ENCODE measurements at regions not wholly inside any gene's neighbourhood (a gene's known extent, or its start where the extent isn't known, plus 50 kb on each side); places are given as distances from the start of the nearest gene placed in this dataset.

DNA sequence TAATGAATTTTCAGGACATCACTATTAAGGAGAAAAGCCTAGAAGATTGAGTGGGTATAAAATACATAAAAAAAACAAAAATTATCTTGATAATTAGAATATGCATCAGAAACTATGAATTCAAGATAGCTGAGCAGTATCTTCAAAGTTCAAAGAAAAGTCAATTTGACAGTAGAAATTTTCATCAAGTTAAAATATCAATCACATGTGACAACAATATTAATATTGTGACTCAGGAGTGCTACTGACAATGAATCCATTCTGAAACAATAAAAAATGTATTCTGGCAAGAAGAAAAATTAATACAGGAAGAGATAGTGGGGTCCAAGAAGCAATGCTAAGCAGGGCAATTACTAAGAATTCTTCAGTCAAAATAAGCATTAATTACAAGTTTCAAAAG lies 151.9 kb upstream of the GLRA2 start:
- Mint-ChIP-seq H3K9me3 (no peaks in the 10 kb centered on the region), H3K27me3 (ENCODE audit: low read depth) (no peaks in the 10 kb centered on the region), H3K27ac (no peak overlapping the region), H3K4me1 (ENCODE audit: low read depth) (no peaks in the 10 kb centered on the region), H3K4me3 (no peak overlapping the region), H3K36me3 (ENCODE audit: low read depth) (no peaks in the 10 kb centered on the region)
- CTCF ChIA-PET, result no interaction called here
- DNase-seq, result no peak
- intact Hi-C loops (cut with micrococcal nuclease), result no loop called here

DNA sequence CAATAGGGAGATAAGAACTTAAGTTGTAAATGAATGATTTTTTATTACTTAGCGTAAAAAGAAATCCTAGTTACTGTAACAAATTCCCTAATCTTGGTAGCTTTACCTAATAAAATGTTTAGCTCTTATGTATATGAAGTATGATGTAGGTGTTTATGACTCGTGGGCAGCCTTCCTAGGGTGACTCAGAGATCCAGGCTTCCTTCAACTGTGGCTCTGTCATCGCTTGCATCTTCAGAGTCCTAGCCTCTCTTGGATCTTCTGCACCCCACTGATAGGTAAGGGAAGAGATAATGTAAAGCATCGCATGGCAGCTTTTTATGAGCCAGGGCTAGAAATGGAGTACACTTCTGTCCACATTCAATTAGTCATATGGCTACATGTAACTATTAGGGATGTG lies 165.6 kb upstream of the GLRA2 start:
- Mint-ChIP-seq H3K4me1 (ENCODE audit: low read depth) (no peaks in the 10 kb centered on the region), H3K9me3 (no peaks in the 10 kb centered on the region)
- CTCF ChIA-PET, result no interaction called here

DNA sequence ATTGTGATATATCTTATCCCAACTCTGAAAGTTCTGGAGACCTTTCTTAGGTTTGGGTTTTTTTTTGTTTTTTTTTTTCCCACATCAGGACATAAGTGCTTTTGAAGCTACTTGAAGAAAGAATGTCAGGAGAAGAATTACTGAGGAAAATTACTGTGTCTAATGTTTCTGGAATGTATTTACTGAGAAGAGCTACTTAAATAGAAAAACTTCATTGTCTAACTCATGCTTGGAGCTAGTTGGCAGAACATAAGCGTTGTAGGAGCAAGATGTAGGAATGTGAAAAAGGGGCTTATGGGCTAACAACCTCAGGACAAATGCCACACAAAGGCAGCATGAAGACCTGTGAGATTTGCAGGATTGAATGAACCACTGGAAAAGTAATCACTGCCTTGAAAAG lies 166.6 kb upstream of the GLRA2 start:
- Mint-ChIP-seq H3K27ac (no peak overlapping the region), H3K9me3 (no peaks in the 10 kb centered on the region), H3K4me1 (ENCODE audit: low read depth) (no peaks in the 10 kb centered on the region), H3K36me3 (ENCODE audit: low read depth) (no peaks in the 10 kb centered on the region), H3K27me3 (ENCODE audit: low read depth) (no peaks in the 10 kb centered on the region), H3K4me3 (no peak overlapping the region)
- intact Hi-C loops (cut with micrococcal nuclease), result no loop called here
- no peak for DNase-seq
- CTCF ChIA-PET, result no interaction called here

More for the DNA sequence above, 165.6 kb upstream of the GLRA2 start:
- DNase-seq, result no peak
- Mint-ChIP-seq H3K27ac (no peak overlapping the region), H3K36me3 (ENCODE audit: low read depth) (no peaks in the 10 kb centered on the region), H3K27me3 (ENCODE audit: low read depth) (no peaks in the 10 kb centered on the region), H3K4me3 (no peak overlapping the region)
- intact Hi-C loops (cut with micrococcal nuclease), result no loop called here

DNA sequence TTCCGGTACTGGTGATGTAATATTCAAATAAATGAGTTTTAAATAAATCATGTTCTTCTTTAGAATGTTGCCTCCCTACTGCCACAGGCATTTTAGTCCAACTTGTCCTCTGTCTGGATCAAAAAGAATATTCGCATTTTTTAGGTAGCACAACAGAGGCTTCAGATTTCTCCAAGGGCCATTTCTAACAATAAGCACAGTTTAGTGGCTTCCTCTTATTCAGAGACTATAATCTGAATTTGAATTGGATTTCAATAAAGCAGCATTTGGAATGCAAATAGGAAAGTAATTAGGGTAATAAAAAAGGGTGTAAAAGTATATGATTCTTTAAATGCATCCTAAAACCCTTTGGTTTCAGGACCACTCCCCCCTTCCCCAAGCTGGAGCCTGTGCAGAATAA lies 167.9 kb upstream of the GLRA2 start:
- CTCF ChIA-PET, result no interaction called here
- no peaks in the 10 kb centered on the region for H3K4me1 Mint-ChIP-seq (ENCODE audit: low read depth)
- no peak for DNase-seq
- intact Hi-C loops (cut with micrococcal nuclease), result no loop called here
- H3K27ac Mint-ChIP-seq, result no peak overlapping the region
- no peaks in the 10 kb centered on the region for H3K27me3 Mint-ChIP-seq (ENCODE audit: low read depth)
- H3K4me3 Mint-ChIP-seq, result no peak overlapping the region
- H3K9me3 Mint-ChIP-seq, result no peaks in the 10 kb centered on the region
- H3K36me3 Mint-ChIP-seq (ENCODE audit: low read depth), result no peaks in the 10 kb centered on the region

DNA sequence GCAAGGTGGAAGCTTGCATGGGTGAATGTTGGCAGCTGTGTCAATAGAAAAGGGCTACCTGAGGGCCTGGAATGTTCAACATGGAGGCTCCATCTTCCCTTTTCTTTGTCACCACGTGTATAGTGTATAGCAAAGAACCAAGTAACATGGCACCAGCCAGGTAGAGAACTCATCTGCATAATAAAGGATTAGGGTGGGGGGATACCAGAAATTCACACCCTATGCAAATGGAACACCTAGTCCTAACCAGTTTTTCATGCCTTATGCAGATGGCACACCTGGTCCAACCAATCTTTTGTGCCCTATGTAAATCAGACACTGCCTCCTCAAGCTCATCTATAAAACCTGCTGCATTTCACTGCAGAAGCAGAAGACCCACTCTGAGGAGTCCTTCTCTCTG lies 169.6 kb upstream of the GLRA2 start:
- no peaks in the 10 kb centered on the region for H3K36me3 Mint-ChIP-seq (ENCODE audit: low read depth)
- no peak for DNase-seq
- no peaks in the 10 kb centered on the region for H3K9me3 Mint-ChIP-seq
- no peaks in the 10 kb centered on the region for H3K4me1 Mint-ChIP-seq (ENCODE audit: low read depth)
- CTCF ChIA-PET, result no interaction called here
- no peak overlapping the region for H3K4me3 Mint-ChIP-seq
- no peaks in the 10 kb centered on the region for H3K27me3 Mint-ChIP-seq (ENCODE audit: low read depth)
- intact Hi-C loops (cut with micrococcal nuclease), result no loop called here
- H3K27ac Mint-ChIP-seq, result no peak overlapping the region

DNA sequence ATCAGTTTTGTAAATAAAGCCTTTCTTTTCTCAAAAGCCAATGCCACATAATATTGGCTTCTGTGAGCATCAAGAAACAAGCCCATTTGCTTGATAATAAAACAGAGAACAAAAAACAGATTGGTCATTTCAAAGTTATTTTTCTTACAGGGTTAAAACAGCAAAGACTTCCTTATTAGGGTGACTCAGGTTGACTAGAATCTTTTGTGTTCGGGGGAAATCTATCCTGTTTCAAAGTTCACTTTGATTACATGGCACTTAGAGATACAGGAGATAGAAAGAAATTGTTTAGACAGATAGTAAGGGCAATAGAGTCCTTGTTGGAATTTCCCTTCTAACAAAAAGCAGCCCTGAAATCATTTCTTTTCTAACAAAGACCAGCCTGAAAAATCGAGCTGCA lies 170.0 kb upstream of the GLRA2 start:
- intact Hi-C loops (cut with micrococcal nuclease), result no loop called here
- DNase-seq, result no peak
- no peaks in the 10 kb centered on the region for H3K36me3 Mint-ChIP-seq (ENCODE audit: low read depth)
- H3K4me3 Mint-ChIP-seq, result no peak overlapping the region
- H3K27ac Mint-ChIP-seq, result no peak overlapping the region
- peaks cover 3% of the 10 kb centered on the region for H3K4me1 Mint-ChIP-seq (ENCODE audit: low read depth)
- CTCF ChIA-PET, result no interaction called here
- H3K27me3 Mint-ChIP-seq (ENCODE audit: low read depth), result no peaks in the 10 kb centered on the region
- no peaks in the 10 kb centered on the region for H3K9me3 Mint-ChIP-seq

DNA sequence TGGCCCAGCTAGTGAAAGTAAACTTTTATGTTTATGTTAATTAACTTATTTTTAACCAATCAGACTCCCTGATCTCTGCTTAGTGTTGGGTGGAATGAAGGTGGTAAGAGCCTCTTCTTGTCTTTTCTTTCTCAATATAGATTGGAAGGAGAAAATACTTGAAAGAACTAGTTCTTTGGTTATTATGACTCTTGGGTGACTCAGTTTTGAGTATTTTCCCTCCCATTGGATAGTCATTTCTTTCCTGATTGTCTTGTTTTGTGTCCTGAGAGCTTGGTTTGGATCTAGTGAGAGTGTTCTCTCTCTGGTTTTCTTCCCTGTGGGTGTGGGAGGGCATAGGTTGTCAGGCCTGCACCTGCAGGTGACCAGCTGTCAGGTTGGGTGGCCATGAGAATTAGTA lies 172.0 kb upstream of the GLRA2 start:
- no peaks in the 10 kb centered on the region for H3K9me3 Mint-ChIP-seq
- no peak overlapping the region for H3K27ac Mint-ChIP-seq
- no peak for DNase-seq
- no peaks in the 10 kb centered on the region for H3K27me3 Mint-ChIP-seq (ENCODE audit: low read depth)
- peaks cover 3% of the 10 kb centered on the region for H3K4me1 Mint-ChIP-seq (ENCODE audit: low read depth)
- H3K4me3 Mint-ChIP-seq, result no peak overlapping the region
- no peaks in the 10 kb centered on the region for H3K36me3 Mint-ChIP-seq (ENCODE audit: low read depth)
- CTCF ChIA-PET, result no interaction called here
- intact Hi-C loops (cut with micrococcal nuclease), result no loop called here

DNA sequence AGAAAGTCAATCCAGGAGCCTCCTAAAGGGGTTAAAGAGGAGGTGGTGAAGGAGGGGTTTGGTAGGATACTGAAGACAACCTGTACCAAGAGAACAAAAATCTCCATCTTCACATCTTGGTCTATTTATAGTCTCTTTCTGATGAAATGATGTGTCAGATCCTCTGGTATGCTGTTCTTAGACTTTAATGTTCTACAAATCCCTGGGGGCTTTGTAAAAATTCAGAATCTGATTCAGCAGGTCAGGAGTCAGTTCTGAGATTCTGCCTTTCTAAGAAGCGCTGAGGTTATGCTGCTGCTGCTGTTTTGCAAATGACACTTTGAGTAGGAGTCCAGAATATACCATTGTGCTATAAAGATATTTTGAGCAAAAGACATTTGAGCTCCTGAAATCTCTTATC lies 172.9 kb upstream of the GLRA2 start:
- H3K27me3 Mint-ChIP-seq (ENCODE audit: low read depth), result no peaks in the 10 kb centered on the region
- H3K27ac Mint-ChIP-seq, result no peak overlapping the region
- no peaks in the 10 kb centered on the region for H3K36me3 Mint-ChIP-seq (ENCODE audit: low read depth)
- no peak overlapping the region for H3K4me3 Mint-ChIP-seq
- H3K9me3 Mint-ChIP-seq, result no peaks in the 10 kb centered on the region
- H3K4me1 Mint-ChIP-seq (ENCODE audit: low read depth), result peaks cover 3% of the 10 kb centered on the region
- CTCF ChIA-PET, result no interaction called here
- DNase-seq, result no peak
- intact Hi-C loops (cut with micrococcal nuclease), result no loop called here

- Mint-ChIP-seq H3K27ac (no peak overlapping the region), H3K27me3 (ENCODE audit: low read depth) (no peaks in the 10 kb centered on the region), H3K9me3 (no peaks in the 10 kb centered on the region), H3K36me3 (ENCODE audit: low read depth) (no peaks in the 10 kb centered on the region), H3K4me1 (ENCODE audit: low read depth) (peaks cover 3% of the 10 kb centered on the region), H3K4me3 (no peak overlapping the region)
- DNase-seq, result no peak
- CTCF ChIA-PET, result no interaction called here
- intact Hi-C loops (cut with micrococcal nuclease), result no loop called here
These were observed 173.8 kb upstream of the GLRA2 start for GRCh38 chrX:14355556-14355955.

- H3K27me3 Mint-ChIP-seq (ENCODE audit: low read depth), result no peaks in the 10 kb centered on the region
- H3K9me3 Mint-ChIP-seq, result no peaks in the 10 kb centered on the region
- H3K4me1 Mint-ChIP-seq (ENCODE audit: low read depth), result peaks cover 3% of the 10 kb centered on the region
- H3K27ac Mint-ChIP-seq, result no peak overlapping the region
- CTCF ChIA-PET, result no interaction called here
- DNase-seq, result no peak
- H3K36me3 Mint-ChIP-seq (ENCODE audit: low read depth), result no peaks in the 10 kb centered on the region
- no peak overlapping the region for H3K4me3 Mint-ChIP-seq
- intact Hi-C loops (cut with micrococcal nuclease), result no loop called here
These were observed 174.8 kb upstream of the GLRA2 start for GRCh38 chrX:14354521-14354920.

DNA sequence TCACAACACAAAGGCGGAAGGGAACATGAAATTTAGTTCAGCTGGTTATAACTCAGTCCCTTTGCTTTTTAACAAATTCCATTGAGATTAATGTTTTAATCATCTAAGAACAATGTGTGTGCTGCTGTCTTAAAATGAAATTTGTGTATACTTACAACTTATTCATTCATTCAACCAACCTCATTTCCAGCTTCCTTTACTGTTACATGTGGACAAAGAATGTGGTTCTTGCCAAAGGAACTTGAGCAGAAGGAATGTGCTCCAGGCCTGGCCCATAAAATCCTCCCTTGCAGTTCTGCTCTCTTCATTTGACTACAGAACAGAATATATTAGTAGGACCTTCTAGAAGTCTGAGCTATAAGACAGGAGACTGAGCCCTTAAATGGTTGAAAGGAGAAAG lies 176.8 kb upstream of the GLRA2 start:
- Mint-ChIP-seq H3K4me1 (ENCODE audit: low read depth) (peaks cover 3% of the 10 kb centered on the region), H3K9me3 (no peaks in the 10 kb centered on the region), H3K27ac (no peak overlapping the region), H3K36me3 (ENCODE audit: low read depth) (no peaks in the 10 kb centered on the region), H3K4me3 (no peak overlapping the region), H3K27me3 (ENCODE audit: low read depth) (no peaks in the 10 kb centered on the region)
- intact Hi-C loops (cut with micrococcal nuclease), result no loop called here
- DNase-seq, result no peak
- CTCF ChIA-PET, result no interaction called here

- Mint-ChIP-seq H3K27ac (no peak overlapping the region), H3K9me3 (no peaks in the 10 kb centered on the region), H3K4me3 (no peak overlapping the region), H3K4me1 (ENCODE audit: low read depth) (peaks cover 3% of the 10 kb centered on the region), H3K27me3 (ENCODE audit: low read depth) (no peaks in the 10 kb centered on the region), H3K36me3 (ENCODE audit: low read depth) (no peaks in the 10 kb centered on the region)
- CTCF ChIA-PET, result no interaction called here
- no peak for DNase-seq
- intact Hi-C loops (cut with micrococcal nuclease), result no loop called here
These were observed 177.6 kb upstream of the GLRA2 start for GRCh38 chrX:14351611-14352303.

DNA sequence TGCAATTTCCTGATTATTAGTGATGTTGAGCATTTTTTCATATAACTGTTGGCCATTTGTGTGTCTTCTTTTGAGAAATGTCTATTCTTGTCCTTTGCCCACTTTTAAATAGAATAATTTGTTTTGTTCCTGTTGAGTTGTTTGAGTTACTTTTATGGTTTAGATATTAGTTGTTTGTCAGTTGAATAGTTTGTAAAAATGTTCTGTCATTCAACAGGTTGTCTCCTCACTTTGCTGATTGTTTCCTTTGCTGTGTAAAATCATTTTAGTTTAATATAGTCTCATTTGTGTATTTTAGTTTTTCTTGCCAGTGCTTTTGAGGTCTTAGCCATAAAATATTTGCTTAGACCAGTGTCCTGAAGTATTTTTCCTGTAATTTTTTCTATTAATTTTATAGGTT lies 181.8 kb upstream of the GLRA2 start:
- no peak overlapping the region for H3K4me3 Mint-ChIP-seq
- CTCF ChIA-PET, result no interaction called here

More for the DNA sequence above, 181.8 kb upstream of the GLRA2 start:
- Mint-ChIP-seq H3K4me1 (ENCODE audit: low read depth) (no peaks in the 10 kb centered on the region), H3K27me3 (ENCODE audit: low read depth) (no peaks in the 10 kb centered on the region), H3K36me3 (ENCODE audit: low read depth) (peaks cover 1% of the 10 kb centered on the region), H3K9me3 (peaks cover 2% of the 10 kb centered on the region), H3K27ac (no peak overlapping the region)
- intact Hi-C loops (cut with micrococcal nuclease), result no loop called here
- DNase-seq, result no peak

Measured in activated naive CD4-positive, alpha-beta T cell treated with anti-CD3 and anti-CD28 coated beads for 36 hours (primary cell).